WTC11 (cell line): ENCODE measurements at regions not wholly inside any gene's neighbourhood (a gene's known extent, or its start where the extent isn't known, plus 50 kb on each side); places are given as distances from the start of the nearest gene placed in this dataset.

Experiments used
- ATAC-seq: fragments of 200-7000 bp; cut with Tn5 transposase; 2 replicates; pipeline ENCODE4 v1.10.0; 2021; ENCODE audit warnings: mild to moderate bottlenecking, moderate library complexity
- CTCF ChIA-PET: fragments of 300-600 bp; sonication (Branson Sonifier 250); formaldehyde crosslinking; loops from one replicate; lab custom pipeline; 2021; ENCODE audit warnings: antibody characterized with exemption; lab: Charles Lee
- POLR2A ChIA-PET: fragments of 350-600 bp; sonication (Branson Sonifier 250); formaldehyde crosslinking; loops from one replicate; lab custom pipeline; 2021; ENCODE audit warnings: antibody characterized with exemption; lab: Charles Lee
- DNase-seq: peaks from one replicate; pipeline ENCODE4 v3.0.0; 2021; ENCODE audit warnings: low spot score
- H3K27ac Mint-ChIP-seq: 2 replicates; pipeline ENCODE4 v1.8.0; 2021; ENCODE audit warnings: mixed read lengths
- H3K27me3 Mint-ChIP-seq: 2 replicates; pipeline ENCODE4 v1.8.0; 2021; ENCODE audit warnings: low read depth, mild to moderate bottlenecking, moderate library complexity, mixed read lengths
- H3K36me3 Mint-ChIP-seq: 2 replicates; pipeline ENCODE4 v1.8.0; 2021; ENCODE audit warnings: mixed read lengths
- H3K4me1 Mint-ChIP-seq: 2 replicates; pipeline ENCODE4 v1.8.0; 2022; ENCODE audit warnings: mixed read lengths
- H3K4me3 Mint-ChIP-seq: 2 replicates; pipeline ENCODE4 v1.8.0; 2021; ENCODE audit warnings: mild to moderate bottlenecking, moderate library complexity, mixed read lengths
- H3K9me3 Mint-ChIP-seq: 2 replicates; pipeline ENCODE4 v1.8.0; 2021; ENCODE audit warnings: mixed read lengths
- CREM ChIP-seq: sonication (generic); formaldehyde crosslinking; IDR thresholded peaks from 2 replicates; pipeline ENCODE4 v1.8.1; 2022; ENCODE audit warnings: mild to moderate bottlenecking, missing genetic modification reagents, moderate library complexity
- GABPB1 ChIP-seq: sonication (generic); formaldehyde crosslinking; IDR thresholded peaks from 2 replicates; pipeline ENCODE4 v1.8.1; 2023; ENCODE audit warnings: mild to moderate bottlenecking, missing genetic modification reagents
- HMGA2 ChIP-seq: fragments of 250-450 bp; sonication (Bioruptor Pico); IDR thresholded peaks from 2 replicates; pipeline ENCODE4 v1.4.0; 2021; ENCODE audit warnings: mild to moderate bottlenecking, moderate library complexity
- JUN ChIP-seq: sonication (generic); formaldehyde crosslinking; IDR thresholded peaks from 2 replicates; pipeline ENCODE4 v1.8.0; 2023; ENCODE audit warnings: mild to moderate bottlenecking, missing genetic modification reagents
- SMAD4 ChIP-seq: sonication (generic); formaldehyde crosslinking; IDR thresholded peaks from 2 replicates; pipeline ENCODE4 v1.8.0; 2022; ENCODE audit warnings: mild to moderate bottlenecking, missing genetic modification reagents
- SOX15 ChIP-seq: fragments of 250-450 bp; sonication (Bioruptor Pico); IDR thresholded peaks from 2 replicates; pipeline ENCODE4 v1.9.0; 2021; ENCODE audit warnings: mild to moderate bottlenecking
- TEAD1 ChIP-seq: sonication (generic); formaldehyde crosslinking; IDR thresholded peaks from 2 replicates; pipeline ENCODE4 v1.8.0; 2022; ENCODE audit warnings: mild to moderate bottlenecking, missing genetic modification reagents
- USF1 ChIP-seq: sonication (generic); formaldehyde crosslinking; IDR thresholded peaks from 2 replicates; pipeline ENCODE4 v1.8.0; 2022; ENCODE audit warnings: mild to moderate bottlenecking, missing genetic modification reagents
- ZBTB21 ChIP-seq: sonication (generic); formaldehyde crosslinking; IDR thresholded peaks from 2 replicates; pipeline ENCODE4 v1.8.1; 2023; ENCODE audit warnings: mild to moderate bottlenecking, missing genetic modification reagents, borderline replicate concordance
- ZNF219 ChIP-seq: sonication (generic); formaldehyde crosslinking; IDR thresholded peaks from 2 replicates; pipeline ENCODE4 v1.8.0; 2023; ENCODE audit warnings: missing genetic modification reagents, mild to moderate bottlenecking, borderline replicate concordance
- ZNF263 ChIP-seq: sonication (generic); formaldehyde crosslinking; IDR thresholded peaks from 2 replicates; pipeline ENCODE4 v1.8.1; 2022; ENCODE audit warnings: low read depth, mild to moderate bottlenecking, moderate library complexity, missing genetic modification reagents
- ZNF396 ChIP-seq: fragments of 250-450 bp; sonication (Bioruptor Pico); IDR thresholded peaks from 2 replicates; pipeline ENCODE4 v1.8.0; 2021; ENCODE audit warnings: mild to moderate bottlenecking, moderate library complexity, borderline replicate concordance
- TF ChIP-seq, protein P1 (sequence below): sonication (generic); formaldehyde crosslinking; IDR thresholded peaks from 2 replicates; pipeline ENCODE4 v1.8.0; 2023; ENCODE audit warnings: mild to moderate bottlenecking, missing genetic modification reagents
- TF ChIP-seq, protein P2 (sequence below): sonication (generic); formaldehyde crosslinking; IDR thresholded peaks from 2 replicates; pipeline ENCODE4 v1.8.1; 2022; ENCODE audit warnings: mild to moderate bottlenecking, moderate library complexity, missing genetic modification reagents
- TF ChIP-seq, protein P3 (sequence below): sonication (generic); formaldehyde crosslinking; IDR thresholded peaks from 2 replicates; pipeline ENCODE4 v1.8.0; 2022; ENCODE audit warnings: mild to moderate bottlenecking, missing genetic modification reagents
- TF ChIP-seq, protein P4 (sequence below): fragments of 250-450 bp; sonication (Bioruptor Pico); IDR thresholded peaks from 2 replicates; pipeline ENCODE4 v1.9.0; 2021; ENCODE audit warnings: moderate library complexity, mild to moderate bottlenecking, inconsistent platforms, borderline replicate concordance
- TF ChIP-seq, protein P5 (sequence below): sonication (generic); formaldehyde crosslinking; IDR thresholded peaks from 2 replicates; pipeline ENCODE4 v1.8.1; 2023; ENCODE audit warnings: mild to moderate bottlenecking, moderate library complexity, missing genetic modification reagents
- TF ChIP-seq, protein P6 (sequence below): sonication (generic); formaldehyde crosslinking; IDR thresholded peaks from 2 replicates; pipeline ENCODE4 v1.8.1; 2023; ENCODE audit warnings: mild to moderate bottlenecking, missing genetic modification reagents, moderate library complexity
- TF ChIP-seq, protein P7 (sequence below): sonication (generic); formaldehyde crosslinking; conservative IDR thresholded peaks from 2 replicates; pipeline ENCODE4 v1.8.1; 2022; ENCODE audit warnings: mild to moderate bottlenecking, missing genetic modification reagents

- no peak for ATAC-seq
- POLR2A ChIA-PET: no interaction called here
These were observed 330.1 kb downstream of the MAN2A1 start for GRCh38 chr5:110019780-110020179.

DNA sequence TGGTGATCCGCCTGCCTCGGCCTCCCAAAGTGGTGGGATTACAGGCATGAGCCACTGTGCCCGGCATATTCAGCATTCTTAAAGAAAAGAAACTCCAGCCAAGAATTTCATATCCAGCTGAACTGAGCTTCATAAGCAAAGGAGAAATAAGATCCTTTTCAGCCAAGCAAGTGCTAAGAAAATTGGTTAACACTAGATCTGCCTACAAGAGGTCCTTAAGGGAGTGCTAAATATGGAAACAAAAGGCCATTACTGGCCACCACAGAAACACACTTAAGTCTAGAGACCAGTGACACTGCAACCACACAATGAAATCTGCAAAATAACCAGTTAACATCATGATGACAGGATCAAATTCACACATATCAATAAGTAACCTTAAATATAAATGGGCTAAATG lies 331.5 kb downstream of the MAN2A1 start:
- ATAC-seq (no peak), DNase-seq (no peak)
- ChIA-PET POLR2A (no interaction called here), CTCF (no interaction called here)
- H3K36me3 Mint-ChIP-seq: no peaks in the 10 kb centered on the region
- no peak overlapping the region for H3K27ac Mint-ChIP-seq
- TF ChIP-seq, protein P1, sequence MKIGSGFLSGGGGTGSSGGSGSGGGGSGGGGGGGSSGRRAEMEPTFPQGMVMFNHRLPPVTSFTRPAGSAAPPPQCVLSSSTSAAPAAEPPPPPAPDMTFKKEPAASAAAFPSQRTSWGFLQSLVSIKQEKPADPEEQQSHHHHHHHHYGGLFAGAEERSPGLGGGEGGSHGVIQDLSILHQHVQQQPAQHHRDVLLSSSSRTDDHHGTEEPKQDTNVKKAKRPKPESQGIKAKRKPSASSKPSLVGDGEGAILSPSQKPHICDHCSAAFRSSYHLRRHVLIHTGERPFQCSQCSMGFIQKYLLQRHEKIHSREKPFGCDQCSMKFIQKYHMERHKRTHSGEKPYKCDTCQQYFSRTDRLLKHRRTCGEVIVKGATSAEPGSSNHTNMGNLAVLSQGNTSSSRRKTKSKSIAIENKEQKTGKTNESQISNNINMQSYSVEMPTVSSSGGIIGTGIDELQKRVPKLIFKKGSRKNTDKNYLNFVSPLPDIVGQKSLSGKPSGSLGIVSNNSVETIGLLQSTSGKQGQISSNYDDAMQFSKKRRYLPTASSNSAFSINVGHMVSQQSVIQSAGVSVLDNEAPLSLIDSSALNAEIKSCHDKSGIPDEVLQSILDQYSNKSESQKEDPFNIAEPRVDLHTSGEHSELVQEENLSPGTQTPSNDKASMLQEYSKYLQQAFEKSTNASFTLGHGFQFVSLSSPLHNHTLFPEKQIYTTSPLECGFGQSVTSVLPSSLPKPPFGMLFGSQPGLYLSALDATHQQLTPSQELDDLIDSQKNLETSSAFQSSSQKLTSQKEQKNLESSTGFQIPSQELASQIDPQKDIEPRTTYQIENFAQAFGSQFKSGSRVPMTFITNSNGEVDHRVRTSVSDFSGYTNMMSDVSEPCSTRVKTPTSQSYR (CRISPR knock-in tag): no peak
- TF ChIP-seq, protein P2, sequence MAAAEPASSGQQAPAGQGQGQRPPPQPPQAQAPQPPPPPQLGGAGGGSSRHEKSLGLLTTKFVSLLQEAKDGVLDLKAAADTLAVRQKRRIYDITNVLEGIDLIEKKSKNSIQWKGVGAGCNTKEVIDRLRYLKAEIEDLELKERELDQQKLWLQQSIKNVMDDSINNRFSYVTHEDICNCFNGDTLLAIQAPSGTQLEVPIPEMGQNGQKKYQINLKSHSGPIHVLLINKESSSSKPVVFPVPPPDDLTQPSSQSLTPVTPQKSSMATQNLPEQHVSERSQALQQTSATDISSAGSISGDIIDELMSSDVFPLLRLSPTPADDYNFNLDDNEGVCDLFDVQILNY (CRISPR knock-in tag): no peak
- H3K4me1 Mint-ChIP-seq: peaks cover 10% of the 10 kb centered on the region
- no peak overlapping the region for H3K4me3 Mint-ChIP-seq
- peaks cover 12% of the 10 kb centered on the region for H3K9me3 Mint-ChIP-seq
- H3K27me3 Mint-ChIP-seq: no peaks in the 10 kb centered on the region

More at GRCh38 chr5:110019780-110020179, 330.1 kb downstream of the MAN2A1 start:
- H3K36me3 Mint-ChIP-seq: no peaks in the 10 kb centered on the region
- H3K4me3 Mint-ChIP-seq: no peak overlapping the region
- H3K4me1 Mint-ChIP-seq: peaks cover 13% of the 10 kb centered on the region
- H3K27me3 Mint-ChIP-seq: no peaks in the 10 kb centered on the region
- DNase-seq: no peak
- CTCF ChIA-PET: no interaction called here
- H3K27ac Mint-ChIP-seq: no peak overlapping the region
- H3K9me3 Mint-ChIP-seq: peaks cover 11% of the 10 kb centered on the region
- no peak for TF ChIP-seq ZNF263 (CRISPR knock-in tag)
- TF ChIP-seq CREM (CRISPR knock-in tag): no peak
- TF ChIP-seq SOX15 (CRISPR knock-in tag): no peak
- TF ChIP-seq, protein P3, sequence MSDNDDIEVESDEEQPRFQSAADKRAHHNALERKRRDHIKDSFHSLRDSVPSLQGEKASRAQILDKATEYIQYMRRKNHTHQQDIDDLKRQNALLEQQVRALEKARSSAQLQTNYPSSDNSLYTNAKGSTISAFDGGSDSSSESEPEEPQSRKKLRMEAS (CRISPR knock-in tag): no peak
- TF ChIP-seq ZNF219 (CRISPR knock-in tag): no peak
- no peak for TF ChIP-seq ZBTB21
- TF ChIP-seq, protein P4, sequence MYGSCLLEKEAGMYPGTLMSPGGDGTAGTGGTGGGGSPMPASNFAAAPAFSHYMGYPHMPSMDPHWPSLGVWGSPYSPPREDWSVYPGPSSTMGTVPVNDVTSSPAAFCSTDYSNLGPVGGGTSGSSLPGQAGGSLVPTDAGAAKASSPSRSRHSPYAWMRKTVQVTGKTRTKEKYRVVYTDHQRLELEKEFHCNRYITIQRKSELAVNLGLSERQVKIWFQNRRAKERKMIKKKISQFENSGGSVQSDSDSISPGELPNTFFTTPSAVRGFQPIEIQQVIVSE: no peak
- TF ChIP-seq ZNF396 (CRISPR knock-in tag): no peak
- TF ChIP-seq GABPB1 (CRISPR knock-in tag): no peak
- TF ChIP-seq, protein P5, sequence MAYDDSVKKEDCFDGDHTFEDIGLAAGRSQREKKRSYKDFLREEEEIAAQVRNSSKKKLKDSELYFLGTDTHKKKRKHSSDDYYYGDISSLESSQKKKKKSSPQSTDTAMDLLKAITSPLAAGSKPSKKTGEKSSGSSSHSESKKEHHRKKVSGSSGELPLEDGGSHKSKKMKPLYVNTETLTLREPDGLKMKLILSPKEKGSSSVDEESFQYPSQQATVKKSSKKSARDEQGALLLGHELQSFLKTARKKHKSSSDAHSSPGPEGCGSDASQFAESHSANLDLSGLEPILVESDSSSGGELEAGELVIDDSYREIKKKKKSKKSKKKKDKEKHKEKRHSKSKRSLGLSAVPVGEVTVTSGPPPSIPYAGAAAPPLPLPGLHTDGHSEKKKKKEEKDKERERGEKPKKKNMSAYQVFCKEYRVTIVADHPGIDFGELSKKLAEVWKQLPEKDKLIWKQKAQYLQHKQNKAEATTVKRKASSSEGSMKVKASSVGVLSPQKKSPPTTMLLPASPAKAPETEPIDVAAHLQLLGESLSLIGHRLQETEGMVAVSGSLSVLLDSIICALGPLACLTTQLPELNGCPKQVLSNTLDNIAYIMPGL: no peak
- TF ChIP-seq, protein P2 (CRISPR knock-in tag): no peak
- no peak for TF ChIP-seq USF1 (CRISPR knock-in tag)
- no peak for TF ChIP-seq HMGA2

- Mint-ChIP-seq H3K9me3 (peaks cover 13% of the 10 kb centered on the region), H3K27ac (no peak overlapping the region), H3K4me1 (no peaks in the 10 kb centered on the region), H3K4me3 (no peak overlapping the region), H3K27me3 (no peaks in the 10 kb centered on the region), H3K36me3 (no peaks in the 10 kb centered on the region)
- no peak for DNase-seq
- no peak for ATAC-seq
- CTCF ChIA-PET: no interaction called here
- TF ChIP-seq SMAD4 (CRISPR knock-in tag): no peak
- no peak for TF ChIP-seq JUN (CRISPR knock-in tag)
- no peak for TF ChIP-seq TEAD1 (CRISPR knock-in tag)
- no peak for TF ChIP-seq GABPB1 (CRISPR knock-in tag)
- TF ChIP-seq HMGA2: no peak
- TF ChIP-seq, protein P6, sequence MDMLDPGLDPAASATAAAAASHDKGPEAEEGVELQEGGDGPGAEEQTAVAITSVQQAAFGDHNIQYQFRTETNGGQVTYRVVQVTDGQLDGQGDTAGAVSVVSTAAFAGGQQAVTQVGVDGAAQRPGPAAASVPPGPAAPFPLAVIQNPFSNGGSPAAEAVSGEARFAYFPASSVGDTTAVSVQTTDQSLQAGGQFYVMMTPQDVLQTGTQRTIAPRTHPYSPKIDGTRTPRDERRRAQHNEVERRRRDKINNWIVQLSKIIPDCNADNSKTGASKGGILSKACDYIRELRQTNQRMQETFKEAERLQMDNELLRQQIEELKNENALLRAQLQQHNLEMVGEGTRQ (CRISPR knock-in tag): no peak
- TF ChIP-seq, protein P7, sequence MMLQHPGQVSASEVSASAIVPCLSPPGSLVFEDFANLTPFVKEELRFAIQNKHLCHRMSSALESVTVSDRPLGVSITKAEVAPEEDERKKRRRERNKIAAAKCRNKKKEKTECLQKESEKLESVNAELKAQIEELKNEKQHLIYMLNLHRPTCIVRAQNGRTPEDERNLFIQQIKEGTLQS (CRISPR knock-in tag): no peak
- POLR2A ChIA-PET: no interaction called here
These were observed 335.4 kb downstream of the MAN2A1 start for GRCh38 chr5:110025160-110025559.
